HG03558 (cell line): ENCODE measurements at regions not wholly inside any gene's neighbourhood (a gene's known extent, or its start where the extent isn't known, plus 50 kb on each side); places are given as distances from the start of the nearest gene placed in this dataset.

Source experiments
- ATAC-seq: cut with Tn5 transposase; IDR thresholded peaks from one replicate; pipeline ENCODE4 v1.9.1; 2021; ENCODE audit warnings: moderate number of reproducible peaks; ENCODE audit not compliant: unreplicated experiment; ENCODE audit errors: extremely low read depth

DNA sequence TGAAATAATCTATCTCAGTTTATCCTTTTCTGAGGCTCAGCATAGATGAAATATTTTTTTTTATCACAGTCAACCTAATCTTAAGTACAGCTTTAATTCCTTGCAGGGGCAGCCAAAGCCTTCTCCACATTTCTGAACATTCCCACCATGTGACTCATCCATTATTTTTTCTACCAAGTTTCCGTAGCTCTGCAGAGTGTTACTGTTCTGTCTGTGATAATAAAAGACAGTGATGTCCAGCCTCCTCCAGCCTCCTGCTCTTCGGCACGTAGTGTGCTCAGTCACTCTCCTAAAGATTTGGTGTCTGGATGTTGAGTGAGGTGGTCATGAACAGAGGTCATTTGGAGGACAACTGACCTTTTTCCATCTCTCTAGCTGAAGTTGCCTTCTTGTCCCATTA lies 338.1 kb upstream of the ADAMTS16 start:
- ATAC-seq, result no peak

DNA sequence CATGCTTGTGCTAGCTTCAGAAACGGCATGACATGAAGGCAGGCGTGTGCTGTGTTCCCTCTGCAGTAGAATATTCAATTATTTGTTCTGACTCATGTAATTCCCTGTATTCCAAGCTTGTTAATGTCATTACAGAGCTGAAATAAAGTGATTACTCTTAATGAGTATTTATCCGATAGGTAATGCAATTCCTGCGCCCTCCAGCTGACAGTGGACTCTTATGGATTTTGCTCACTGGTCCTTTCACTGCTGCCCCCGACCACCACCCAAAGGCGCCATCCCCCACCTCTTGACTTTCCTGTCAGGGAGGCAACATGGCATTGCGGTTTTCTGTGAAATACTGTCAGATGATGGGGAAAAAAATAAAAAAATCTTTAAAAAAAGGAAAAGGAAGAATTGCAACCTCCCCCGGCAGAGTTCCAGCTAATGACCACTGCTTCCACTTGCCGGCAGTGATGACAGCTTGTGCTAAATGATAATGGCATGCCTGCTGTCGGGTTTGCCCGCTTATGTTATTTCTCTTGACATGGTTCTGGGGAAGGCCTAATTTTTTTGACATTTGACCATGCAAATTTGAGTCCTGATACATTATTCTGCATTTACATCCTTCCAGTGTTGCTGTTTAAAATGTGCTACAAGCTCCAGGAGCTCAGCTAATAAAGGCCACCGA lies 335.3 kb upstream of the ADAMTS16 start:
- no peak for ATAC-seq

DNA sequence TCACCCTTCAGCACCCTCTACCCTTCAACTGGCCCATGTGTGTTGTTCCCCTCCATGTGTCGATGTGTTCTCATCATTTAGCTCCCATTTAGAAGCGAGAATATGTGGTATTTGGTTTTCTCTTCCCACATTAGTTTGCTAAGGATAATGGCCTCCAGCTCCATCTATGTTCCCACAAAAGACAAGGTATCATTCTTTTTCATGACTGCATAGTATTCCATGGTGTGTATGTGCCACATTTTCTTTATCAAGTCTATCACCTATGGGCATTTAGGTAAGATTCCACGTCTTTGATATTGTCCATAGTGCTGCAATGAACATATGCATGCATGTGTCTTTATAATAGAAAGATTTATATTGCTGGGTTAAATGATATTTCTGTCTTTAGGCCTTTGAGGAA lies 325.1 kb upstream of the ADAMTS16 start:
- no peak for ATAC-seq

DNA sequence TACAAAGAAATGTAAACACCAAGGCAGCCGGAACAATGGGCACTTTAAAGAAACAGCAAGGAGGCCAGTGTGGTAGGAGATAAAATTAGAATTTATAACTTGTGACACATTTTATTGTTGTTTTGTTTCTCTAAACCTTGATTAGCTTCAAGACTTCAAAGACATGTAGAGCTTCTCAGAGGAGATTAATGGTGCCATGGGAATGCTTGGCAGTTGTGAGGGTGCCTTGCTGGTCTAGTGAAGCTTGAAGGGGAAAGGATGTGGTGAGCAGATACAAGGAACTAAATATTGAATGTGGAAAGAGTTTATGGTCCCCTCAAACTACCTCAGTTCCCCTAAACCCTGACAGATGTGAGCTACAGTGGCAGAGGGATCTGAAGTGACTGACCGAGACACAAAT lies 322.4 kb upstream of the ADAMTS16 start:
- ATAC-seq, result no peak

DNA sequence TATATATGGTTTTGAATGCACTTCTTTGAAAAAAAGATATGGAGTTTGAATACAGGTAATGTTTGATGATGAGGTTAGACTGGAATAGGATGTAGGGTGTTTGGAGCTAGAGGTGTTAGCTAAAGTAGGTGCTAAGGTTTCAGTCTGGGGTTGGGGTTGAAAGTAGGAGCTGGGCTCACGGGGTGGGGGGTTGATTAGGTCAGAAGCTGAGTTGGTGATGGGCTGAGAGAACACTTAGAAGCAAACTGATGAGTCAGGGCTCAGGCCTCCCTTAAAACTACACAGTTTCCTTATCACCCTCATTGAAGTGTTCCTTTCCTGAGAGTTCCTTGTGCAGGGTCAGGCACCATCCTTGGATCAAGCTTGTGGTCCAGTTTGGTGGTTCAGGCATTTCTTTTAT lies 308.8 kb upstream of the ADAMTS16 start:
- ATAC-seq, result no peak

DNA sequence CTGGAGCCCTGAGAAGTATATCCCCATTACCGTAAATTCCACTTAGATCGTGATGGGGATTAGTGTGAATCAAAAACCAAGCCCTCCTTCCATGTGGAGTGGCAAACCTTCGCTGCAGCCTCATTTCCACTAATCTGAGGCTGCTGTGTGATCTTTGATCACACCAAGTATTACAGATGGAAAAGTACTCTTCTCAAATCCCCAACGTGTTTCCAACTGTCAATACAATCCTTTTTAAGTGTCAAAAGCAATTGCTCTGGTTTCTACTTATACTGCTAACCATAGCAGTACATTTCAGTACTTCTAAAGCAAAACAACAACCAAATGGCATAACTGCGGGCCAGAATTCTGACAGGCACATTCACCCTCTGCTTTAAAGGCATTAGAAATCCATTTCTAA lies 307.7 kb upstream of the ADAMTS16 start:
- ATAC-seq, result no peak

DNA sequence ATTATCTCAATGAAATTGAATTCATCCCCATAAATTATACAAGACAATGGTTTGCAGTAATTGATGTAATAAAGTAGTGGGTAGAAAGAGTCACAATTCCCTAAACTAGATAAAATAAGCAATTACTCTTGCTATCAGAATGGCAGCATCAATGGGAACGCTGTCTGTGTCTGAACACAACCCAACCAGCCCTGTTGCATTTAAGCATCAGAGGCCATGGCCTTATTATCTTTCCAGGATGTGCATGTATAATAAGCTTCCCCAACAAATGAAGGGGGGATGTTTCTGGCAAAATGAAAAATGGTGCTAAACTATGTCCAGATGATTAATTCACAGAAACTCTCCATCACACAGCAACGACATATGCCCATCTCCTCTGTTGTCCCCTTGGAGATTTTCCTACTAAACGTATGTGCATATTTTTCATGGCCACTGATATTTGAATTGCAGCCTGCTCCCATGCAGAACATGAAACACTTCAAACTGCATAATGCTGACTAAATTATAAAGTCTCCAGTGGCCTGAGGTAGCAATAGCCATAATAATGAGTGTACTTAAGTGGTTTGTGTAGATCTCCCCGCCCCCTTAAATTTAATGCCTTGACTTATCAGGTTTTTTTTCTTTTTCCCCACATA lies 306.9 kb upstream of the ADAMTS16 start:
- no peak for ATAC-seq

DNA sequence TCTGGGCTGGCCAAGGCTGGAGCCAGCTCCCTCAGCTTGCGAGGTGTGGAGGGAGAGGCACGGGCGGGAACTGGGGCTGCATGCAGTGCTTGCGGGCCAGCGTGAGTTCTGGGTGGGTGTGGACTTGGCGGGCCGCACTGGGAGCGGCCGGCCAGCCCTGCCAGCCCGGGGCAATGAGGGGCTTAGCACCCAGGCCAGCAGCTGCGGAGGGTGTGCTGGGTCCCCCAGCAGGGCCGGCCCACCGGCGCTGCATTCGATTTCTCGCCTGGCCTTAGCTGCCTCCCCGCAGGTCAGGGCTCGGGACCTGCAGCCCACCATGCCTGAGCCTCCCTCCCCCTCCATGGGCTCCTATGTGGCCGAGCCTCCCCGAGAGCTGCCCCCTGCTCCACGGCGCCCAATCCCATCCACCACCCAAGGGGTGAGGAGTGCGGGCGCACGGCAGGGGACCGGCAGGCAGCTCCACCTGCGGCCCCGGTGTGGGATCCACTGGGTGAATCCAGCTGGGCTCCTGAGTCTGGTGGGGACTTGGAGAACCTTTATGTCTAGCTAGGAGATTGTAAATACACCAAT lies 302.6 kb upstream of the ADAMTS16 start:
- no peak for ATAC-seq

DNA sequence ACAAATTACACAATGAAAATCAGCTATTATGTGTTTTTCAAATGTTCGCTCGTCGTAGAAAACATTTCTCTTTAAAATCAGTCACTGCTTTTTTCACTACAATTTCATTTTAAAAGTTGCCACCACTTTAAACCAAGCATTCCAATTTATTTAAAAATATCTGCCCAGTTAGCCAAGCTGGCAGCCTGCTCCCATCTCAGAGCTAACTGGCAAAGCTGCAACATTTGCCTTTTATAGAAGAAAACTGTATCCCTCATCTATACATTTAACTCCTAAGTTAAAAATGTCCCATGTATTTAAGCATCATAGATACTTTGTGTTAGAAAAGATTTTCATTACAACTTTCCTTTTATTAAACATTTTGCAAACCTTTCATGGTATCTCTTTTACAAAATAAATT lies 294.9 kb upstream of the ADAMTS16 start:
- ATAC-seq, result no peak

DNA sequence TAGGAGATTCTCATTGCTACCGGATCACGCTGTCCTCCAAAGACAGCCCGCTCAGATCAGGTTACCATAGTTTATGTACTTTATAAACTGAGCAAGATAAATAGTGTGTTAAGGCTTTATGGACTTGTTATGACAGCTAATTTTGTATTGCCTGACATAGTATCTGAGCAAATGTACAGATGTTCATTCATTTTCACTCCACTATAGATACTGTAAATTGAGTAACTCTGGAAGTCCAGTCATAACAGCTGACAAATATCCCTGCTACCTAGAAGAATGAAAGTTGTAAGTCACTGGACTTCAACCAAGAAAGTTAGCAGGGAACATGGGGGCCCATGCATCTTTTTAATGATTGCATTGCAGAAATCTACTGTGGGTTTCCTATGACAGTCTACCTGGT lies 292.4 kb upstream of the ADAMTS16 start:
- ATAC-seq, result no peak

DNA sequence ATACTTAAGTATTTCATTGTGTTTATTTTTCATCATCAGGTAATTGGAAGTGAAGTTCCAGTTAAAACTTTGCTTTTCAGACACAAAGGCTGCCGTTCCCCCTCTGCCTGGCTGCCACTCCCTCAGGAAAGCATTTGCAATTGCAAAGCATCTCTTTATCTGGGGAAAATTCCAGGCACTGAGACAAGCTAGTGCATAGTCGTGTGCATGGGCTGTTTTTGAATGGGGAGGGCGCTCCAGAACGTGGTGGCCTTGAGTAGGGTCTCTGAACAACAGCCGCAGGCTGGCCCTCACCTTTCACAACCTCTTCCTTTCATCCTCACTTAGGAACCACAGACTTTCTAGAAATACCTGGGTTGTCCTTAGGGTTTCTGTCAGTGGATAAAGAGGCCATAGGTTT lies 285.1 kb upstream of the ADAMTS16 start:
- no peak for ATAC-seq

DNA sequence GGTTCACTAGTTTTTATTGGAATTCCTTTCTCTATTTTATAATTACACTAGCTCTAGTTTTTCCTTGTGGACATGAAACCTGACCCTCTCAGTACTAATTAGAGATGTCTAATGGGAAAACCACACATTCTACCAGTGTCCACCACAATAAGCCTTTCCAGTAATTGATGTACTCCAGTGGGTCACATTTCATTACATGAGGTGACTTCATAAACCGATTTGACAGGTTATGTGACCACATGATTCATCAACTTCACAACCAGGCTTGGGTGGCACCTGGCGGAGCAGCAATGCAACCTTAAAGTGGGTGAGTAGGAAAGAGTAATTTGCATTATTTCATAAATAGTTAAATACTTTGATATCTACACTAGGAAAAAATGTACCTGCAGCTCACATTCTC lies 284.2 kb upstream of the ADAMTS16 start:
- ATAC-seq, result no peak

DNA sequence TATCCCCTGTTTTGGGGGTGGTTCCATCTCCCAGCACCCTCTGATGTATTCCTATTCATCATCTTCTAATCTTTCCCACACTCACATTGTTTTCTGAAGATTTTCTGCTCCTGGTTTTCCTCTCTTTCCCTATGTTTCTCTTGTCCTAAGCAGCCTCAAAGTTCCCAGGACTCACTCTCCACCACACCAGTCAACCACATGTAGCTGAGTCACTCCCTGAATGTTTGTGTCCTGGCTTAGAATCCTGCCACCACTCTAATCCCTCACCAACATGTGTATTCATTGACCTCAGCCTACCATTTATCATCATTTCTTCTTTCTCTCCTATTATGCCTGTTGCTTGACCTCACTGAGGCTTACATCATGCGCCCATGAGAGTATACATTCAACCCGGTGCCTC lies 282.4 kb upstream of the ADAMTS16 start:
- no peak for ATAC-seq

DNA sequence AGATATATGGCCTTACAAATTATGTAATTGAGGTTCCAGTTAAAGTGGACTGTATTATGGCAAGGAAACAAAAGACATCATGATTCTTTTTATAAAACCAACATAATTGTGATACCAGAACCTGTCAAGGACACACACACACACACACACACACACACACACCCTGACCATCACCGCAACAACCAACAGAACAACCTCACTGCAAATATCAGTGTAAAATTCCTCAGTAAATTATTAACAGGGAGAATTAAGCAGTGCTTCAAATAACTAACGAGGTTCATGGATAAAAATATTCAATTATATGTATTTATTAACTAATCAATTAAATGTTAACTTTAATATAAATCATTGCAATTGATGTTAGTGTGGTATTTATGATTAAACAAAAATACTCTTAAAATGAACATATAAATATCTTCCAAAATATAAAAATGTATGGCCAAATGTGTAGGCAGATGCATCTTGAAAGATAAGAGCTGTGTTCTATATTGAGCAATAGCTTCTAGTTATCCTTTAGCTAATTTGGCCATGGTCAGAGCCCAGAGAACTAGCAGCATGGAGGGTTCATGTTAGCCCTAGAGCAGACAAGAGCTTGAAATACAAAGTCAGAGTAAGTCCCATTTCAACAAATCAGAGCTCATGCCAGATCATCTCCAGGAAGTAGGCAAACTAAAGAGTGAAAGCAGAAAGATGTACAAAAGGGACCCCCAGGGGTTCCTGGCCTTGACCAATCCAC lies 280.5 kb upstream of the ADAMTS16 start:
- no peak for ATAC-seq

DNA sequence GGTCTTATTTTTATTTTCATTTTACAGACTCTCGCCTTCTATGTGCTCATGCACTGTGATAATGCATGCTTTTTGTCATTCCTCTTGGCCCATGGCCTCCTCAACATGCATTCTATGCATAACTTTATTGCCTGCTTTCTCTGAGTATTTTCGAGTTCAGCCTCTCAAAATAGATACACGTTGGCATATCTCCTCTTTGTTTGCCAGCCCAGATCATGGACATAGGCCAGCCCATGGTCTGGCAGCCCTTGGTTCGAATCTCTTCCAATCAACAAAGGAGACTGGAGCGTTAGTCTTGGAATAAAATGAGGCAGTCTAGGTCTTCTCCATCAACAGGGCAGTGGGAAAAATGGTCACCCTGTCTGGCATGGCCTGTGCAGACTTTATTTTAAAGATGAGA lies 279.5 kb upstream of the ADAMTS16 start:
- no peak for ATAC-seq

DNA sequence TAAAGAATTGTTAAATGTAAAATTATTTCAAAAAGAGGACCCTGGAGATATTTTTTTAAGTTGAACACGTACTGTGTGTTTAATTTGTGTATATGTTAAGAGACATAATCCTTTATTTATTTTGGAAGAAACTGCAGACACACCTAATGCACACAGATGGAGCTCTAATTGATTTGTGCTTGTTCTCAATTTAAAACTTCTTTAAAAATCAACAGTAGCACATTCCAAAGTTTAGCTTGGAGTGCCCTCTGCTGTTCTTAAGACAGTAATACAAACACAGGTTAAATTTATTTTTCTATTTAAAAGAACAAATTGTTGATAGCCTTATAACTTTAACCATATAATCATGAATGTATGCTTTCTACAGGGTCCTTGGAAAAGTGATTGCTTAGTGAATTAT lies 277.6 kb upstream of the ADAMTS16 start:
- ATAC-seq, result no peak

DNA sequence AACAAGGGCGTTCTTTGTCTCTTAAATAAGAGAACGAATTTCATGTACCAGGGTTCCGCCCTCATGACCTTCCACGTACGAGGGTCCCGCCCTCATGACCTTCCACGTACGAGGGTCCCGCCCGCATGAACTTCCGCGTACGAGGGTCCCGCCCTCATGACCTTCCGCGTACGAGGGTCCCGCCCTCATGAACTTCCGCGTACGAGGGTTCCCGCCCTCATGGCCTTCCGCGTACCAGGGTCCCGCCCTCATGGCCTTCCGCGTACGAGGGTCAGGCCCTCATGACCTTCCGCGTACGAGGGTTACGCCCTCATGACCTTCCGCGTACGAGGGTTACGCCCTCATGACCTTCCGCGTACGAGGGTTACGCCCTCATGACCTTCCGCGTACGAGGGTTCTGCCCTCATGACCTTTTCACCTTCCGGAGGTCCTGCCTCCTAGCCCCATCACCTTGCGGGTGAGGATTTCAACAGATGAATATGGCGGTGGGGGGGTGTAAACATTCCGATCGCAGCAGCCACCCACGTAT lies 273.9 kb upstream of the ADAMTS16 start:
- no peak for ATAC-seq

DNA sequence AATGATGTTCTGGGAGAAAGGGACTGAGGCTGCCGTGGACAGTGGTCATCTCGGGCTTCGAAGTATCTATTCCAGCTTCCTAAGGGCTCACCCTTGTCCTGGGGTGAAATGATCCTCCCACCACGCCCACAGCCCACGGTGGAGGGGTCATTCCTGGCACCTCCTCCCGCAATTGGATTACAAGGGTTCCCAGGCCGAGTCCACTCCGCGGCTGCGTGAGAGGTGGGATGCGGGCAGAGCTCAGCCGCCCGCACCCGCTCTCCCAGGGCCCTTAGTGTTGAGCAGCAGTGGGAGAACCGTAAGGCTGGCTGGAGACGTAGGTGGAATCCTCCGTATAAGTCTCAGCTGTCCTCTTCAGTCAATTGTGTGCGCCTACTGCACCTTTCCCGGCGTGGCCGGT lies 273.3 kb upstream of the ADAMTS16 start:
- no peak for ATAC-seq

DNA sequence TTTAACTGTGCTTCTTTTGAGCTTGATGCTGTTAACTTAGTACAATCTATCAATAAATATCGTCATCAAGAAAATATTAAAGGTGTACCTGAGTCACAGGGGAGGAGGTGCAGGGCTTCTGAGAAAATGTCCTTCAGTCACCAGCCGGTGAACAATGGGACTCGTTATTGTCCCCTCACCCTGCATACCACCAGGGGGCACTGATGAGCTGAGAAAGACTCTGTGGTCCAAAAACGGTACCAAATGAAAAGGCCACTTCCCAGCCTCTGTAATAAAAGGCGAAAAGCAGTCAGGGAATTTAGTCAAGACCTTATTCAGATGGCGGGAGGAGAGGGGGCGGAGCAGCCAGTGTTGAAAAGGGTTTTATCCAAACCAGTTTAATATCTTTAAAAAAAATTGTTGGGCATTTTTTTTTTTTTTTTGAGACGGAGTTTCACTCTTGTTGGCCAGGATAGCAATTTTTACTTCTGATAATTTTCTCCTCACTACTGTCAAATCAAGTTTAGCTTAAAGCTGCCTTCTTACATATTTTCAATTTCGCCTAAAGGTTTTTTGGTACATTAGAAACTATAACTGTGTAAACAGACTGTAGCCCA lies 271.9 kb upstream of the ADAMTS16 start:
- ATAC-seq, result no peak

DNA sequence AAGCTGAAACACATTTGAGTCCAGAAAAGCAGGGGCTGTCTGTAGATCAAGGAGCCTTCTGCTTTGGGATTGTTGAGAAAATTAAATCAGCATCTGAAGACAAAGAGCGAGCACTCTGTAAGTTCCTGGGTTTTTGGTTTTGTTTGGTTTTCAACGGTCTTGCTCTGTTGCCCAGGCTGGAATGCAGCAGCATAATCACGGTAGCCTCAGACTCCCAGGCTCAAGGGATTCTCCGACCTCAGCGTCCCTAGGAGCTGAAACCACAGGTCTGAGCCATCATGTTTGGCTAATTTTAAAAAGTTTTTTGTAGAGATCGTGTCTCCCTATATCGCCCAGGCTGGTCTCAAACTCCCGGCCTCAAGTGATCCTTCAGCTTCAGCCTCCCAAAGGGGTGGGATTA lies 266.5 kb upstream of the ADAMTS16 start:
- ATAC-seq, result no peak

DNA sequence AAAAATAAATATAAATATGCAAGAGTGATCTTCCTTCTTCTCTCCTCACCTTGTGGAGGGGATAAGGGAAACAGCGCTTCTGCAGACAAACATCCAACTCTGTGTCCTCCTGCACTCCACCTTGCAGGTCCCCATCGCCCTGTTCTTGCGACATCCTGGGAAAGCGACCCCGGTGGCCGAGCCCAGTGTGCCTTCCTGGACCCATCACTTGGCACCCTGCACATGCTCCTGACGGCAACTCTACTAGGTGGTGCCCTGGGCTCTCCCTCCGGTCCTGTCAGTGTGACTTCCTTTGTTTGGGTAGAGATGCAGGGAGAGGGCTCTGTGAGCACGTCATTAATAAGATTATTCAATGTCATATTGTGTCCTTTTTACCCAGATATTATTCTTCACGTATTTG lies 266.0 kb upstream of the ADAMTS16 start:
- no peak for ATAC-seq
